IMR-90 (cell line): ENCODE measurements at regions not wholly inside any gene's neighbourhood (a gene's known extent, or its start where the extent isn't known, plus 50 kb on each side); places are given as distances from the start of the nearest gene placed in this dataset.
A peak's percentile ranks its signal among the peaks of the same experiment; 100 is the strongest.

Source experiments
- ATAC-seq: fragments of 200-7000 bp; cut with Tn5 transposase; 2 replicates; pipeline ENCODE4 v1.9.1; 2020; ENCODE audit warnings: low read depth, mild to moderate bottlenecking, moderate library complexity
- BruUV-seq: library from RNA; stranded (reverse); fragments of 400-500 nt; replicated peaks from 2 replicates; lab custom pipeline; 2021; lab: Mats Ljungman, UMichigan
- CTCF ChIA-PET: fragments of 300-600 bp; formaldehyde crosslinking; extraction: SDS; loops from one replicate; lab custom pipeline; 2021; ENCODE audit warnings: antibody characterized with exemption; lab: Yijun Ruan, JAX
- POLR2A ChIA-PET: fragments of 300-600 bp; sonication (Branson Sonifier 250); formaldehyde crosslinking; loops from one replicate; lab custom pipeline; 2022; ENCODE audit warnings: antibody characterized with exemption; ENCODE audit not compliant: unreplicated experiment; lab: Charles Lee
- DNase-seq: peaks from one replicate; pipeline ENCODE4 v3.0.0; 2013
- H2AFZ ChIP-seq: replicated peaks from 2 replicates; pipeline ENCODE3; 2013; ENCODE audit warnings: low read length, mild to moderate bottlenecking; ENCODE audit not compliant: poor library complexity
- H2AK5ac ChIP-seq: 2 replicates; pipeline ENCODE4 v1.6.1; 2013; ENCODE audit warnings: low read depth, low read length, inconsistent platforms
- H2AK9ac ChIP-seq: replicated peaks from 2 replicates; pipeline ENCODE3; 2013; ENCODE audit warnings: mild to moderate bottlenecking, low read depth, low read length, moderate library complexity; ENCODE audit not compliant: poor library complexity
- H2BK120ac ChIP-seq: 2 replicates; pipeline ENCODE4 v1.6.1; 2013; ENCODE audit warnings: low read depth, low read length, inconsistent platforms
- H2BK15ac ChIP-seq: 3 replicates; pipeline ENCODE4 v1.6.1; 2013; ENCODE audit warnings: low read depth, low read length, inconsistent platforms
- H2BK20ac ChIP-seq: 2 replicates; pipeline ENCODE4 v1.6.1; 2013; ENCODE audit warnings: low read depth, mild to moderate bottlenecking, inconsistent platforms, low read length, moderate library complexity
- H2BK5ac ChIP-seq: 2 replicates; pipeline ENCODE4 v1.6.1; 2013; ENCODE audit warnings: mild to moderate bottlenecking, low read depth, low read length, inconsistent platforms; ENCODE audit not compliant: poor library complexity, severe bottlenecking
- H3K14ac ChIP-seq: replicated peaks from 2 replicates; pipeline ENCODE4 v1.6.1; 2013; ENCODE audit warnings: low read depth, low read length, inconsistent platforms
- H3K18ac ChIP-seq: 2 replicates; pipeline ENCODE4 v1.6.1; 2013; ENCODE audit warnings: low read depth, low read length, control low read depth
- H3K23ac ChIP-seq: 2 replicates; pipeline ENCODE4 v1.6.1; 2013; ENCODE audit warnings: low read depth, low read length, inconsistent platforms
- H3K27ac ChIP-seq: 2 replicates; pipeline ENCODE4 v1.5.1; 2013; ENCODE audit warnings: mild to moderate bottlenecking, control low read depth, low read length; ENCODE audit not compliant: insufficient read depth
- H3K27me3 ChIP-seq: 2 replicates; pipeline ENCODE4 v1.6.1; 2013; ENCODE audit warnings: low read length; ENCODE audit not compliant: control insufficient read depth, insufficient read depth
- H3K36me3 ChIP-seq: 2 replicates; pipeline ENCODE4 v1.6.1; 2013; ENCODE audit warnings: low read length, mixed read lengths; ENCODE audit not compliant: control insufficient read depth, insufficient read depth
- H3K4ac ChIP-seq: 2 replicates; pipeline ENCODE4 v1.6.1; 2013; ENCODE audit warnings: low read depth, low read length, inconsistent platforms
- H3K4me1 ChIP-seq: 2 replicates; pipeline ENCODE4 v1.6.1; 2013; ENCODE audit warnings: low read length, mixed read lengths; ENCODE audit not compliant: control insufficient read depth, insufficient read depth
- H3K4me2 ChIP-seq: 2 replicates; pipeline ENCODE4 v1.6.1; 2013; ENCODE audit warnings: low read depth, mild to moderate bottlenecking, control low read depth, low read length, moderate library complexity
- H3K4me3 ChIP-seq: 2 replicates; pipeline ENCODE4 v1.5.1; 2013; ENCODE audit warnings: low read depth, mild to moderate bottlenecking, control low read depth, low read length, moderate library complexity; ENCODE audit not compliant: insufficient read depth
- H3K56ac ChIP-seq: 2 replicates; pipeline ENCODE4 v1.6.1; 2013; ENCODE audit warnings: low read length, inconsistent platforms; ENCODE audit not compliant: insufficient read depth; ENCODE audit errors: extremely low read depth
- H3K79me1 ChIP-seq, 2 experiments: 2 replicates each; pipeline ENCODE4 v1.6.1; 2013; ENCODE audit warnings: low read length in 2 of 2, inconsistent platforms in 1 of 2, low read depth in 1 of 2
- H3K9ac ChIP-seq: 2 replicates; pipeline ENCODE4 v1.6.1; 2013; ENCODE audit warnings: low read depth, low read length, control low read depth
- H3K9me1 ChIP-seq: 2 replicates; pipeline ENCODE4 v1.6.1; 2013; ENCODE audit warnings: low read length, inconsistent platforms; ENCODE audit not compliant: insufficient read depth
- H3K9me3 ChIP-seq: 2 replicates; pipeline ENCODE4 v1.6.1; 2013; ENCODE audit warnings: low read length; ENCODE audit not compliant: control insufficient read depth, insufficient read depth
- H4K20me1 ChIP-seq: 2 replicates; pipeline ENCODE4 v1.6.1; 2013; ENCODE audit warnings: low read length, inconsistent platforms; ENCODE audit not compliant: insufficient read depth
- H4K5ac ChIP-seq: 2 replicates; pipeline ENCODE4 v1.6.1; 2013; ENCODE audit warnings: mild to moderate bottlenecking, low read depth, low read length, control low read depth
- H4K8ac ChIP-seq, 2 experiments: 2 replicates each; pipeline ENCODE4 v1.6.1; 2013; ENCODE audit warnings: low read depth in 2 of 2, low read length in 2 of 2, control low read depth in 1 of 2, inconsistent platforms in 1 of 2
- H4K91ac ChIP-seq: 2 replicates; pipeline ENCODE4 v1.6.1; 2013; ENCODE audit warnings: low read depth, low read length, inconsistent platforms; ENCODE audit not compliant: insufficient read depth
- BHLHE40 ChIP-seq: fragments of 150-350 bp; IDR thresholded peaks from 2 replicates; pipeline ENCODE4 v1.6.1; 2016; ENCODE audit warnings: mild to moderate bottlenecking, low read depth, low read length
- CEBPB ChIP-seq: IDR thresholded peaks from 2 replicates; pipeline ENCODE4 v1.6.1; 2012; ENCODE audit warnings: low read depth, low read length, improper control_type of control experiment
- CTCF ChIP-seq: conservative IDR thresholded peaks from 2 replicates; pipeline ENCODE4 v1.5.1; 2012; ENCODE audit warnings: mild to moderate bottlenecking, low read depth, low read length, improper control_type of control experiment
- FOS ChIP-seq: fragments of 150-350 bp; IDR thresholded peaks from 2 replicates; pipeline ENCODE4 v1.6.1; 2016; ENCODE audit warnings: low read depth, low read length
- WGBS, 2 experiments: methylation state at CpG; one replicate each; pipeline versions ENCODE4 v1.1.5 to v1.1.7; 2013; ENCODE audit warnings: missing lambda C conversion rate in 2 of 2; ENCODE audit not compliant: insufficient read length in 1 of 2; ENCODE audit errors: extremely low coverage in 2 of 2; 5-methylcytosine and 5-hydroxymethylcytosine counted together
- dilution Hi-C: fragments of 300-500 bp; cut with HindIII; formaldehyde crosslinking; loops from one replicate; pipeline ENCODE4 v1.14.3; 2018; ENCODE audit warnings: low sequenced_read_pairs; ENCODE audit not compliant: unreplicated experiment
- in situ Hi-C: fragments of 300-500 bp; cut with MboI; formaldehyde crosslinking; loops from 3 replicates; pipeline ENCODE4 v1.14.3; 2019; ENCODE audit warnings: low sequenced_read_pairs, inconsistent platforms, mixed read lengths
- intact Hi-C: fragments of 100-400 bp; cut with micrococcal nuclease; formaldehyde crosslinking; loops from 2 replicates; pipeline ENCODE4 v1.10.0; 2022

GRCh38 chr2:188668017-188668680 lies 306.0 kb upstream of the COL3A1 start:
- no TSS peak for BruUV-seq
- DNase-seq = peak; percentile 93
- TF ChIP-seq CEBPB (peak; percentile 47; the same call in 1 of the 2 replicates), BHLHE40 (no peak), CTCF (no peak), FOS (no peak)

More at GRCh38 chr2:188668017-188668680, 306.0 kb upstream of the COL3A1 start:
- dilution Hi-C loops (no loop called here), intact Hi-C loops (no loop called here), in situ Hi-C loops (no loop called here)
- Histone ChIP-seq H3K9ac (no peak overlapping the region), H4K5ac (no peak overlapping the region), H4K8ac (no peak overlapping the region), H3K14ac (no peak overlapping the region), H3K4me2 (no peak overlapping the region), H3K4me1 (no peaks in the 10 kb centered on the region; the same call in 1 of the 2 replicates), H3K4me3 (no peak overlapping the region), H3K9me3 (no peaks in the 10 kb centered on the region), H2AK5ac (no peak overlapping the region), H4K91ac (0 out of 2 replicates have a peak overlapping the region, but pooled peaks have one; percentile 40), H3K27ac (no peak overlapping the region), H3K79me1 (no peaks in the 10 kb centered on the region), H2BK15ac (no peak overlapping the region; the same call in 2 of the 3 replicates), H3K4ac (no peak overlapping the region), H3K23ac (no peak overlapping the region), H3K27me3 (no peaks in the 10 kb centered on the region), H2AFZ (no peak overlapping the region), H4K20me1 (no peaks in the 10 kb centered on the region), H2BK120ac (no peak overlapping the region; the same call in 1 of the 2 replicates), H2BK5ac (no peak overlapping the region), H3K56ac (no peak overlapping the region), H2BK20ac (no peak overlapping the region), H3K18ac (no peak overlapping the region), H3K36me3 (no peaks in the 10 kb centered on the region), H2AK9ac (no peak overlapping the region), H3K9me1 (peaks cover 2% of the 10 kb centered on the region)
- POLR2A ChIA-PET = no interaction called here
- peak; percentile 84 for ATAC-seq
- no CpG with 5 or more reads among the region's 4 CpGs for WGBS, 2 experiments
- CTCF ChIA-PET = no interaction called here
